ENCODE measurements at regions not wholly inside any gene's neighbourhood (a gene's known extent, or its start where the extent isn't known, plus 50 kb on each side); places are given as distances from the start of the nearest gene placed in this dataset.
A peak's percentile ranks its signal among the peaks of the same experiment; 100 is the strongest.

- ChIA-PET CTCF (no interaction called here), POLR2A (ENCODE audit: unreplicated experiment) (no interaction called here)
- no peaks in the 10 kb centered on the region for H4K20me1 ChIP-seq (ENCODE audit: low read length)
- no peaks in the 10 kb centered on the region for H3K36me3 ChIP-seq (ENCODE audit: low read depth, low read length)
- ATAC-seq = no peak
- TF ChIP-seq, protein P1, sequence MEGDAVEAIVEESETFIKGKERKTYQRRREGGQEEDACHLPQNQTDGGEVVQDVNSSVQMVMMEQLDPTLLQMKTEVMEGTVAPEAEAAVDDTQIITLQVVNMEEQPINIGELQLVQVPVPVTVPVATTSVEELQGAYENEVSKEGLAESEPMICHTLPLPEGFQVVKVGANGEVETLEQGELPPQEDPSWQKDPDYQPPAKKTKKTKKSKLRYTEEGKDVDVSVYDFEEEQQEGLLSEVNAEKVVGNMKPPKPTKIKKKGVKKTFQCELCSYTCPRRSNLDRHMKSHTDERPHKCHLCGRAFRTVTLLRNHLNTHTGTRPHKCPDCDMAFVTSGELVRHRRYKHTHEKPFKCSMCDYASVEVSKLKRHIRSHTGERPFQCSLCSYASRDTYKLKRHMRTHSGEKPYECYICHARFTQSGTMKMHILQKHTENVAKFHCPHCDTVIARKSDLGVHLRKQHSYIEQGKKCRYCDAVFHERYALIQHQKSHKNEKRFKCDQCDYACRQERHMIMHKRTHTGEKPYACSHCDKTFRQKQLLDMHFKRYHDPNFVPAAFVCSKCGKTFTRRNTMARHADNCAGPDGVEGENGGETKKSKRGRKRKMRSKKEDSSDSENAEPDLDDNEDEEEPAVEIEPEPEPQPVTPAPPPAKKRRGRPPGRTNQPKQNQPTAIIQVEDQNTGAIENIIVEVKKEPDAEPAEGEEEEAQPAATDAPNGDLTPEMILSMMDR (conservative IDR thresholded peaks at IDR 0.05; ENCODE audit: low read depth, low read length) = no peak
- no peak for TF ChIP-seq EZH2 (IDR thresholded peaks at IDR 0.05; ENCODE audit: low read length, unreplicated experiment)
- no peak for TF ChIP-seq EZH2phosphoT487 (IDR thresholded peaks at IDR 0.05; ENCODE audit: borderline replicate concordance, low read length)
- no peaks in the 10 kb centered on the region for H3K9me2 ChIP-seq (replicated peaks; ENCODE audit: low read length)
- no peaks in the 10 kb centered on the region for H3K9me3 ChIP-seq (ENCODE audit: low read length)
- no peak overlapping the region for H3K4me3 ChIP-seq (ENCODE audit: low read length)
- H3K4me1 ChIP-seq (ENCODE audit: insufficient read depth, low read length) = peaks cover 6% of the 10 kb centered on the region; the same call in 1 of the 2 replicates
- H3K4me2 ChIP-seq (ENCODE audit: low read length) = no peak overlapping the region
- DNase-seq = no peak
- BruUV-seq (replicated peaks) = no TSS peak
- H2AFZ ChIP-seq (ENCODE audit: low read length) = no peak overlapping the region
- H3K27ac ChIP-seq (ENCODE audit: low read length) = no peak overlapping the region
- H3K27me3 ChIP-seq (ENCODE audit: low read length) = no peaks in the 10 kb centered on the region
- no peak overlapping the region for H3K9ac ChIP-seq (ENCODE audit: low read length)
- no peaks in the 10 kb centered on the region for H3F3A ChIP-seq (ENCODE audit: low read length, unreplicated experiment)
- no peaks in the 10 kb centered on the region for H3K79me2 ChIP-seq (ENCODE audit: low read length)
- intact Hi-C loops (cut with micrococcal nuclease) = no loop called here
Measured at GRCh38 chr9:38208206-38208901, 139.3 kb upstream of the SHB start.

DNA sequence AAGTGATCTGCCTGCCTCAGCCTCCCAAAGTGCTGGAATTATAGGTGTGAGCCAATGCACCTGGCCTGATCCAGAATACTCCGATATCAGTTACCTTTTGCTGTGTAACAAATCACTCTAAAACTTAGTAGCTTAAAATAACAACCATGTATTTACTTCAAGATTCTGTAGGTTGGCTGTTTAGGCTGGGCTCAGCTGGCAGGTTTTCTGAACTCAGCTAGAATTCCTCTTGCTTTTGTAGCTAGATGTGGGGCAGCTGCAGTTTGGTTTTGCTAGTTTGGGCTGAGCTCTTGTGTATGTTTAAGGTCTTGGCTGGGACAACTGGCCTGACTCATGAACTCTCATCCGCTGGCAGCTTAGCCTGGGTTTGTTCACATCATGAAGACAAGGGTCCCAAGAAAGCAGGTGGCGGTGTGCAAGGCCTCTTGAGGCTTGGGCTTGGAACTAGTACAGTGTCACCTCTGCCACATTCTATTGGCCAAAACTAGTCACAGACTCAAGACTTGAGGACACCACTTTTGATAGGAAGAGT, 138.3 kb upstream of the SHB start:
- TF ChIP-seq EZH2 (IDR thresholded peaks at IDR 0.05; ENCODE audit: low read length, unreplicated experiment) = no peak
- TF ChIP-seq, protein P1 (conservative IDR thresholded peaks at IDR 0.05; ENCODE audit: low read depth, low read length) = no peak
- no peak for TF ChIP-seq EZH2phosphoT487 (IDR thresholded peaks at IDR 0.05; ENCODE audit: borderline replicate concordance, low read length)
- intact Hi-C loops (cut with micrococcal nuclease) = no loop called here
- BruUV-seq (replicated peaks) = no TSS peak

DNA sequence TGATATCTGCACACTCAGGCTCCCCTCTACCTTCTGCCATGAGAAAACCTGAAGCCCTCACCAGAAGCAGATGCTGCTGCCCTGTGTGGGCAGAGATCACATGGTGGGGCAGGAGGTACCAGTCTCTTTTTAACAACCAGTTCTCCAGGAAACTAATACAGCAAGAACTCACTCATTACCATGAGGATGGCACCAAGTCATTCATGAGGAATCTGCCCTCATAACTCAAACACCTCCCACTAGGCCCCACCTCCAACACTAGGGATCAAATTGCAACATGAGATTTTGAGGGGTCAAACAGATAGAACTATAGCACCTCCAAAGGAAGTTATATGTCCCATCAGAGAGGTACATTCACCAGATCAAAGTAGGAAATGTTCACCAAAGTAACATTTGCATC, 136.3 kb upstream of the SHB start:
- no peaks in the 10 kb centered on the region for H3K9me3 ChIP-seq (ENCODE audit: low read length)
- ATAC-seq (no peak), DNase-seq (peak; percentile 23)
- H4K20me1 ChIP-seq (ENCODE audit: low read length) = no peaks in the 10 kb centered on the region
- H3K4me1 ChIP-seq (ENCODE audit: insufficient read depth, low read length) = peaks cover 6% of the 10 kb centered on the region; the same call in 1 of the 2 replicates
- H3K4me2 ChIP-seq (ENCODE audit: low read length) = no peak overlapping the region
- H3K27ac ChIP-seq (ENCODE audit: low read length) = no peak overlapping the region
- CTCF ChIA-PET = no interaction called here
- no peak overlapping the region for H3K4me3 ChIP-seq (ENCODE audit: low read length)
- H3F3A ChIP-seq (ENCODE audit: low read length, unreplicated experiment) = no peaks in the 10 kb centered on the region
- H3K27me3 ChIP-seq (ENCODE audit: low read length) = no peaks in the 10 kb centered on the region
- no TSS peak for BruUV-seq (replicated peaks)
- no peak overlapping the region for H2AFZ ChIP-seq (ENCODE audit: low read length)
- no peak overlapping the region for H3K9ac ChIP-seq (ENCODE audit: low read length)
- intact Hi-C loops (cut with micrococcal nuclease) = no loop called here
- H3K36me3 ChIP-seq (ENCODE audit: low read depth, low read length) = no peaks in the 10 kb centered on the region
- TF ChIP-seq EZH2phosphoT487 (IDR thresholded peaks at IDR 0.05; ENCODE audit: borderline replicate concordance, low read length) = no peak
- TF ChIP-seq, protein P1 (conservative IDR thresholded peaks at IDR 0.05; ENCODE audit: low read depth, low read length) = no peak
- TF ChIP-seq EZH2 (IDR thresholded peaks at IDR 0.05; ENCODE audit: low read length, unreplicated experiment) = no peak
- no peaks in the 10 kb centered on the region for H3K79me2 ChIP-seq (ENCODE audit: low read length)
- POLR2A ChIA-PET (ENCODE audit: unreplicated experiment) = no interaction called here
- H3K9me2 ChIP-seq (replicated peaks; ENCODE audit: low read length) = no peaks in the 10 kb centered on the region

More for the DNA sequence above, 138.3 kb upstream of the SHB start:
- DNase-seq (no peak), ATAC-seq (no peak)
- Histone ChIP-seq H3K4me1 (ENCODE audit: insufficient read depth, low read length) (peaks cover 6% of the 10 kb centered on the region; the same call in 1 of the 2 replicates), H3K9me2 (replicated peaks; ENCODE audit: low read length) (no peaks in the 10 kb centered on the region), H3K9ac (ENCODE audit: low read length) (no peak overlapping the region), H3K9me3 (ENCODE audit: low read length) (no peaks in the 10 kb centered on the region), H3K4me2 (ENCODE audit: low read length) (no peak overlapping the region), H3K79me2 (ENCODE audit: low read length) (no peaks in the 10 kb centered on the region), H3K4me3 (ENCODE audit: low read length) (no peak overlapping the region), H4K20me1 (ENCODE audit: low read length) (no peaks in the 10 kb centered on the region), H3K27me3 (ENCODE audit: low read length) (no peaks in the 10 kb centered on the region), H2AFZ (ENCODE audit: low read length) (no peak overlapping the region), H3F3A (ENCODE audit: low read length, unreplicated experiment) (no peaks in the 10 kb centered on the region), H3K27ac (ENCODE audit: low read length) (no peak overlapping the region), H3K36me3 (ENCODE audit: low read depth, low read length) (no peaks in the 10 kb centered on the region)
- ChIA-PET CTCF (no interaction called here), POLR2A (ENCODE audit: unreplicated experiment) (no interaction called here)

Data from PC-3 (cell line).